ENCODE measurements at regions not wholly inside any gene's neighbourhood (a gene's known extent, or its start where the extent isn't known, plus 50 kb on each side); places are given as distances from the start of the nearest gene placed in this dataset.
A peak's percentile ranks its signal among the peaks of the same experiment; 100 is the strongest.

- DNase-seq, result no peak
These were observed 409.2 kb upstream of the LRRC4C start for GRCh38 chr11:41868606-41869005.

- peak; percentile 13 for DNase-seq
These were observed 413.0 kb upstream of the LRRC4C start for GRCh38 chr11:41872426-41872825.

- no peak for DNase-seq
These were observed 413.4 kb upstream of the LRRC4C start for GRCh38 chr11:41872870-41873269.

GRCh38 chr11:41878095-41878494 is 418.6 kb upstream of the LRRC4C start:
- peak; percentile 33 for DNase-seq

GRCh38 chr11:41879214-41879613 is 419.8 kb upstream of the LRRC4C start:
- DNase-seq, result peak; percentile 94

GRCh38 chr11:41895081-41895480 is 435.6 kb upstream of the LRRC4C start:
- no peak for DNase-seq

- DNase-seq, result no peak
These were observed 438.5 kb upstream of the LRRC4C start for GRCh38 chr11:41897991-41898390.

- DNase-seq, result no peak
These were observed 458.4 kb upstream of the LRRC4C start for GRCh38 chr11:41917900-41918299.

- DNase-seq, result no peak
These were observed 460.9 kb upstream of the LRRC4C start for GRCh38 chr11:41920374-41920773.

GRCh38 chr11:41921746-41922390 is 462.4 kb upstream of the LRRC4C start:
- no peak for DNase-seq

GRCh38 chr11:41926339-41926738 is 466.9 kb upstream of the LRRC4C start:
- no peak for DNase-seq

GRCh38 chr11:41935241-41935640 is 475.8 kb upstream of the LRRC4C start:
- no peak for DNase-seq

- DNase-seq, result no peak
These were observed 476.3 kb upstream of the LRRC4C start for GRCh38 chr11:41935795-41936194.

GRCh38 chr11:41943656-41944055 is 484.2 kb upstream of the LRRC4C start:
- no peak for DNase-seq

GRCh38 chr11:41947392-41947791 is 487.9 kb upstream of the LRRC4C start:
- no peak for DNase-seq

- DNase-seq, result no peak
These were observed 491.2 kb upstream of the LRRC4C start for GRCh38 chr11:41950470-41951143.

- peak; percentile 95 for DNase-seq
These were observed 494.6 kb upstream of the LRRC4C start for GRCh38 chr11:41954034-41954433.

GRCh38 chr11:41955066-41955465 is 495.6 kb upstream of the LRRC4C start:
- peak; percentile 57 for DNase-seq

GRCh38 chr11:41955635-41956400 is 496.4 kb upstream of the LRRC4C start:
- no peak for DNase-seq

- no peak for DNase-seq
These were observed 504.0 kb upstream of the LRRC4C start for GRCh38 chr11:41963406-41963805.

GRCh38 chr11:41970681-41971080 is 511.2 kb upstream of the LRRC4C start:
- DNase-seq, result peak; percentile 53

- no peak for DNase-seq
These were observed 512.1 kb upstream of the LRRC4C start for GRCh38 chr11:41971592-41971991.

GRCh38 chr11:41978945-41979344 is 519.5 kb upstream of the LRRC4C start:
- no peak for DNase-seq

GRCh38 chr11:41980741-41981140 is 521.3 kb upstream of the LRRC4C start:
- DNase-seq, result no peak

All from fibroblast of skin of scalp (primary cell).